Muscle of back (tissue), 3 donors: ENCODE measurements at regions not wholly inside any gene's neighbourhood (a gene's known extent, or its start where the extent isn't known, plus 50 kb on each side); places are given as distances from the start of the nearest gene placed in this dataset.

ENCODE experiments used
- DNase-seq, 3 donors: peaks; one replicate each; pipeline versions ENCODE4 v3.0.0 to v3.0.0-alpha.2; 2013

DNA sequence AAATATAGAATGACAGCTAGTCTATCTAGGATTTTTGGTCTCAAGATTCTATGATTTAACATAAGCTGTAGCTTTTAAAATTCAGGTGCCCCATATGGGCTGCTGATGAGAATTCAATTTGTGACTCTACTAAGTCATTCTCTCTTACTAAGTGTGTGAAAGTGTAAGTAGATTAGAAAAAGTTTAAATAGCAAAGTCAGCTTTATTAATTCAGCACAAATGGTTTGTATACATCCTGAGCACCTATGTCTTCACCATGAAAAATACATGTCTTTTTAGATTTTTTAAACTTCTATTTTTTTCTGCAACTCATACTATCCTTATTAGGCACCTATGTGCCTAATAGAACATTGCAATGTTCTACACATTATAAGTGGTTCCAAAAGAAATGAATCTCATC, 157.1 kb downstream of the METTL4 start:
- no peak for DNase-seq

DNA sequence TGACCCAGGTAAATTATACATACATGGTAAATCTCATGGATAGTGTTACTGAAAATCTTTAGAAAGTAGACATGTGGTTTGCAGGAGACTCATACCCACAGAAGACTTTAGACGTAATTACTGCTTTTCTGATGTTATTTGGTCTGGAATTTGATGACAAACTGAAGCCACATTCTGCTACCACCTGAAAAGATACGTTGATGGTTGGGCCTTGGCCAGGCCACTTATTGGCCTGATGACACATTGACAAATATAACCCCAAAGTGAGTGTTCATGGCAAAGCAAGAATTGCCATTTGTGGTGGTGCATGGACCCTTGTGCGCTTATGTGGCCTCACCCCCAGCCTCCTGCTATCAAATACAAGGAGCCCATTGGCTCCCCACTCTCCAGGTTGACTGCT, 155.6 kb downstream of the METTL4 start:
- no peak for DNase-seq

DNA sequence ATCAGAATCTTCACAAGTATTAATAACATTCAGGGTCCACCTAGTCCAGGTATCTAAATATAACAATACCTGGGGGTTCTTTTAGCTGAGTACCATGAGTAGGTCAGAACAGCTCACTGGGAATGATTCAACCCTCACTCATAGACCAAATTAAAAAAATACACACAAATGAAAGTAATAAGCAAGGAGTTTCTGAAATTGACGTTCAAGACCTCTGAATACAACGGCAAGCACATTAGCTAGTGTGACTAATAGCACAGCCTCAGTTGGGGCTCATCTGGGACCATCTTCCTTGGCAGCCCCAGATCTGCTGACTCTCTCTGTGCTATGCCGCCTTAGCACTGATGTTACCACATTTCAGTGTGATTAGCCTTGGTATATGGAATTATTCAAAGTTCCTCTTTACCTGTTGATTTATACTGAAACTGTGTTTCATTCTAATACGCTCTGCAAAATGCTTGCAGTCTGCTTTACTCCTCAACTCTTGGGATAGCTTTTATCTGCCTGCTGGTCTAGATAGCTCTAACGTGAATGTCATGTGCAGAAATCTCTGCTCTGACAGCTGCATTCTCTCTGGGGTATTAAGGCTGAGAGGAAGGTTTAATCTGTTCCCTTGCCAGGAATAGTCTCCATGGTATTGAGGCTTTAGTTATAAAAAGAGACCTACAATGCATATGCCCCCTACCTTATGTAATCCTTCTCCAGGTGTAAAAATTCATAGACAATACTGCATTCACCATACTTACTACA, 153.3 kb downstream of the METTL4 start:
- peak in 1 of 3 donors; percentile 50 for DNase-seq

DNA sequence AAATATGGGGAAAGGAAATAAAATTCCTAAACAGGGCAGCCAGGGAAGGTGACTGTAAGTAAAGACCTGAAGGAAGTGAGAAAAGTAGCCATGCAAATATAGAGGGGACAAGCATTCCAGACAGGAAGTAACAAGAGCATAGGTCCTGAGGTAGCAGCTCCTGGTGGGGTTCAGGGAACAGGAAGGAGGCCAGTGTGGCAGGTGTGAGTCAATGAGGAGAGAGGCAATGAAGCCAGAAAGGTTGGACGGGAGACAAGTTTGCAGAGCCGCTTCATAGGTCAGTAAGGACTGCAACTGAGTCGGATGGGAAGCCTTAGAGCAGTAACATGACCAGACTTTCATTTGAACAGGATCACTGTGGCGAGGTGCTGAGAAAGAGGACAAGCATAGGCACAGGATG, 150.9 kb downstream of the METTL4 start:
- no peak for DNase-seq

DNA sequence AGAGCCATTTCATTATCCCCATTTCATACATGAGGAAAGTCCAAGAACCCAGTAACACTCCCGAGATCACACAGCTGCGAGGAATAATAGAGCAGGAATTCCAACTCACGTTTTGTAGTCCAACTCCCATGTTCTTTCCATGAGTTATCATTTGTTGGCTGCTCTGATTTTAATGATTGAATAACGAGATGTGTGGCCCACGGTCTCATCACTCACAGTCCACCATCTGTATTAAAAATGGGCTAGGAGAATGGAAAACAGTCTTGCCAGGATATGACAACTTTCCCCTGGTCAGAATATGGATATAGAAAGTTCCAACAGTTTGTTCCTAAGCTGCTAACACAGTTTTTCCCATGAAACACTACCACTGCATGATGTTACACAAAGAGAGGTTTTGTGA, 147.5 kb downstream of the METTL4 start:
- DNase-seq: peak; percentile 66 to 91 (median 85)

DNA sequence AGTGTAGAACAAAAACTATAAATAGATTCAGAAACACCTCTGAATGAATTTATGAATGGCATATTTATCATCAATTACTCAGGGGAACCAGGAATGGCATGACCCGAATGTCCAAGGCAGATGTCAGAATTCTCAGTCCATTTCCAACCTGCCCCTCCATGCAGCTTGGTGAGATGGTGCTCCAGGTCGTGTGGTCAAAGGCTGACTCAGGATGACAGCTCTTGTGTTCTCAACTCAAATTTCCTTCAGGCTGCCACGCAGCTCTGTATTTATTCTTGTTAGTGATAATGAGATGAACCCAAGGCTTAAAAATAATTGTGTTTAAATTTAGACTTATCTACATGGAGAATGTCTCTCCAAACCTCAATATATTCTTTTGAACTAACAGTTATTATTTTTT, 146.9 kb downstream of the METTL4 start:
- DNase-seq: no peak

DNA sequence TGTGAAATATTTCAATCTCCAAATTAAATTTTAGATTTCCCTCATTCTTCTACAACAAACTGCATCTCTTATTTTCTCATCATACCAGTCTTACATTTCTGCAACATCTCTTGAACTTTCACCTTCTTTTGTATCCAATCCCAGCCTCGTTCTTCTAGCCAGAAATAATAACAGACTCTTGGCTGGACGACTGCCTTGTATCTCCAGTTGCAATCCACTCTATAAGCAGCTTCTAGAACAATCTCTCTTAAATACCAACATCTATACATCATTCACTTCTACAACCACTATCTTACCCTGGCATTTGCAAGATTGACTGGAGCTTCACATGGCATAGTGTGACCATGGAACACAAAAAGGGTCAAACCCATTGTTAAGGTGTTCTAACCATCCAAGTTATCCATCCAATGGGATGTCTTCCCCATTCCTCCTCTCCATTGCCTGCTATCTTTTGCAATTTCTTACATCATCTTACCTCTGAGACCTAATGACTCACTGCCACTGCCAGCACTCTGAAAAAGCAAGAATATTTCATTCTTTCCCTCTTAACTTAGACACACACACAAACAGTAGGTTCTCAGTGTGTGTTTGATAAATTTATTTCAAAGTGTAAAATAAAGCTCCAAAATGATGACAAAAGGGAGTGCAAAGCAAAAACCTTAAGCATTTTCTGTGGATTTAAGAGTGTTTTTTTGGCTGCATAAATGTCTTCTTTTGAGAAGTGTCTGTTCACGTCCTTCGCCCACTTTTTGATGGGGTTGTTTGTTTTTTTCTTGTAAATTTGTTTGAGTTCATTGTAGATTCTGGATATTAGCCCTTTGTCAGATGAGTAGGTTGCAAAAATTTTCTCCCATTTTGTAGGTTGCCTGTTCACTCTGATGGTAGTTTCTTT, 145.6 kb downstream of the METTL4 start:
- no peak for DNase-seq

DNA sequence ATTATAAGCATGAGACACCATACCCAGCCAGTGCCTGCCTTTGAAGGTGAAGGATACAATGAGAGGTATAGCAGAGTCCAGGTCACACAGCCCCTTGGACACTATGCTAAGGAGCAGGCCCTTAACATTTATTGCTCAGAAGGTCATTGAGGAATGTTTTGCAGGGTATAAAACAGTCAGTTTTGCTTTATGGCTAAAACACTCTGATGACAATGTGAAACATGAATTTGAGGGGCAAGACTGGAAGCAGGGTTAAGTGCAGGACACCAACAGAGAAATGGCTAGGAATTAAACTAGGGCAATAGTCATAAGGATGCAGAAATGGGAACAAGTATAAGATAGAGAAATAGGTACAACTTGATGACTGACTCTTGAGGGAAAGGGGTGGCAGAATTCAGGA, 141.1 kb downstream of the METTL4 start:
- no peak for DNase-seq

DNA sequence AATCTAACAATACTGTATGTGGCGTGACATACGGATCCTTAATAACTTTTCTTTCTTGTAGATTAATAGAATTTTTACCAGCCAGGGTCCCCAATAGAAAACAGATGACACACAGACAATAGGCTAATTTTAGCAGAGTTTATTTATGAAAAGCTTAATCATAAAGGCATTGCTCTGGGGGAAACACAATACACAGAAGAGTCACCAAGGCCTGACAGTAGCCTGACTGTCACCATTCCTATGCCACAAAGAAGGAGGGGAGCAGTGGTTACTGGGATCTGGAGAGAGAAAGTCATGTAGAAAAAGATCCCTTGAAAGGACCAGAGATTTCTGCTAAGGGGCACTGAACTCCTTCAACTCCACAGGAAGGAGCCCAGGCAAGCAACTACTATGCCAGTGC, 139.5 kb downstream of the METTL4 start:
- no peak for DNase-seq

DNA sequence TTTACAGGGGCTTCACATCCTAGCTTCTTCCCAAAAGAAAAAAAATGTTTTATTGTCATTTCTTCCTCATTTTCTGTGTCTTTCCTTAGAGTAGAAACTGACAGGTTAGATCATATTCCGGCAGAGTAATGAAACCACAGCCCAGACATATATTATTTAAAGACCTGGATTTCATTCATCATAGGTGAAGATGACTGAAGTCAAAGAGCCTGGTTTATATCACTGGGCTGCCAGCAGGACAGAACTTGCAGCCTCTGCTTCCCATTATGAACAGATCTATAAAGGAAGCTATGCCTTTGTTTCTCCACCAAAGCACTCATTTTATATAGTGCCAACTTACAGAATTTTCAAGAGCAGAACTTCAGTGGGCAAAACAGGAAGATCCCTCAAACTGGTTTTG, 137.9 kb downstream of the METTL4 start:
- no peak for DNase-seq

DNA sequence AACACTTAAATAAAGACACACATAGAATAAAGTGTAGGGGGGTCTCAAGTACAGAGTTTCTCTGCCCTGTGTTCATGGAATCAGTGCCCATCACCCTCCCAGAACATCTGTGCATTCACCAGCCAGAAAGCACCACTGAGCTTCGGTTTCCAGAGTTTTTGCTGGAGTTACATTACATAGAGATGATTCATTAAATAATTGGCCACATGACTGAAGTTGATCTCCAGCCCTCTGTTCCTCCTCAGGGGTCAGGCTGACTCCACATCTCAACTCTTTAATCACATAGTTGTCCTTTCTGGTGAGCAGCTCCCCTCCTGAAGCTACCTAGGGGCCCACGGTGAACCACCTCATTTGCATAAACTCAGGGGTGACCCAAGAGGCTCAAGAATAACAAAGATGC, 129.8 kb downstream of the METTL4 start:
- DNase-seq: no peak

DNA sequence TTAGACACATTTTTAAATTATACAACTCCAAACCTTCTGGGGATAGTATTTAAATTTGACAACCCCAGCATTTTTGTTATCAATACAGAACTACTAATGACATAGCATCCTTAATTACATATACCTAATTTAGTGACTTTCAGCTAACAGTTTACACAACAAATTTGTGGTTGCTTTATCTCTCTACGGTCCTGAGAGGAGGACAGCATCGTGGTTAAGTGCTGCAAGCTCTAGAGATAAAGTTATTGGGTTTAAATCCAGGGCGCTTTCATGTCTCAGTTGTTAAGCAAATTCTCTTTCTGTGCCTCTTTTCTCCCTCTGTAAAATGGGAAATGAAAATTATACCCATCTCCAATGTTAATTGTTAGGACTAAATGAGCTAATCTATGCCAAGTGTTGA, 129.3 kb downstream of the METTL4 start:
- no peak for DNase-seq

DNA sequence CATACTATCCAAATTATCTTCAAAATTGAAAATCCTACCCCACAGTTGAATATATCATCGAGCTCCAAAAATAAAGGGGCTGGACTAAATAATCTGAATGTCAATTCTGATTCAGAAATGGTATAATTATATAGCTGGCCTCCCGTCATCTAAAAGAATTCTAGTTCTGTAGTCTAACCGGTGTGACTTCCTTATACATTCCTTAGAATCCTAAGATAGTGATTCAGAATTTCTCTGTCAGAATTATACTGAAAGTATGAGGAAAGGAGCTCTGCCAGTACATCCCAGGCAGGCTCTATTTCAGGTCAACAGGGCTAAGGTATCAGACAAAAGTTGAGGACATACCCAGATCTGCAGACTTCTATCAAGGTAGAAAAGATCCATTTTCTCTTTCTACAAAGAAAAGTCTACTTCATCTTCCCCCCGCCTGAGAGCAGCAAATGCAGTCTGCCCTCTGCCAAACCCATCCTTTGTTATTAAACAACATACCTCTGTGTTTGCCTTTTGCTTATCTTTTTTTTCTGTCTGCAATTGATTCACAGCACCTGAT, 128.5 kb downstream of the METTL4 start:
- DNase-seq: no peak

DNA sequence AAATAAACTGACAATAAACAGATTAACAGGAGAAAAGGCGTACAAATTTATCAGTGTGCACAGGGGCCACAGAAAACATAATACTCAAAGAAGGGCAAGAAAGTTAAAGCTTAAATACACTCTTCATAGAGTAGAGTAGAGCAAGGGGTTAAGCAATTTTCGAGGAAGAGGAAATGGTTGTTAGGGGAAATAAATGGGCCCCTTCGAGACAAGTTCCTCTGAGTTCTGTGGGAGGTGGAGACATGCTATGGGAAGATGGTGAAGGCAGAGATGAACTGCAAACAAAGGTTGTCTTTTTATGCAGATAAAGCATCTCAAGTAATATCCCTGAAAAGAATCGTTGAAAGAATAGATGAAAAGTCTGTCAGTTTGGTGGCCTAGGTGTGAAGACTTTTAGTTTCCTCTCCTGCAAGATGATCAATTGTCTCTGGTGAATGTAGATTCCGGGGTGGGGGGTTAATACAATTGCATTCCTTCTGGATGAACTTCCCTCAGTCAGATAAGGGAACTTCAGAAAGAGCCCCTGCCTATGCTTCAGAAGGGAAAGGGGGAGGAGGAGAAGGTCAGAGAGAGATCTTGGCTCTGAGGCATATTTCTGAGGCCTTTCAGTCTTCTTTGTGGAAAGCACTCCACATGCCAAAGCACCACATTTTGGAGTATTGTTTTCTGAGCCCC, 127.0 kb downstream of the METTL4 start:
- no peak for DNase-seq

DNA sequence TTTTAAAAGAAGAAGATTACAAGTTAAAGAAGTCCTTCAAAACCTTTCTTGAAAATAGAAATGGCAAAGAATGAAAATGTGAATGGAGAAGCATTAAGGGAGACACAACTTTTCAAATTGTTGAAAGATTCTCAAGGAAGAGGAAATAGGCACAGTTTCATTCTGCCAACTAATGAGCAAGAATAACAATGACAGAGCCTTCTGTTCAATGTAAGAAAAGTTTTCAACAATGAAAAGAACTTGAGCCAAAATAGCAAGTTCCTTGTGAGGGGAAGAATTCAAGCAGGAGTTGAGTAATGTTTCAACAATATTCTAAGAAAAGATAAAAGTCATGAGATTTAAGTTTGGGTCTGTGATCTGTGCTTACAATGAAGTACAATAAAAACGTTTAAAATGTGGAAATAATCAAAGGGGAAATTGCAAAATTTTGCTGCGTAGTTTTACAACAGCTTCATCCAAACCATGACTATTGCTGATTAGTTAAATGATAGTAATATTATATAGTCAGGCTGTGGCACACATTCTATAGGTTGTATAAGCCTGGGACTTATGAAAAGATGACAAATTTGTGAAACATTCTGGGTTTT, 122.6 kb downstream of the METTL4 start:
- no peak for DNase-seq

DNA sequence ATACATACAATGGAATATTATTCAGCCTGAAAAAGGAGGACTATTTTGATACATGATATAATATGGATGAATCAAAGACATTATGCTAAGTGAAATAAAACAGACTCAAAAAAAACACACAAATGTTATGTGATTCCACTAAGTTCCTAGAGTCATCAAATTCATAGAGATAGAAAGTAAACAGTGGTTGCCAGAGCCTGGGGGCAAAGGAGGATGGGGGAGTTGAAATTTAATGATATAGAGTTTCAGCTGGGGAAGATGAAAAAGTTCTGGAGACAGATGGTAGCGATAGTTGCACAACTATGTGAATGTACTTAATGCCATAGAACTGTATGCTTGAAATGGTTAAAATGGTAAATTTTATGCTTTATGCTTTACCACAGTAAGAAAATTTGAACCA, 119.7 kb downstream of the METTL4 start:
- no peak for DNase-seq

DNA sequence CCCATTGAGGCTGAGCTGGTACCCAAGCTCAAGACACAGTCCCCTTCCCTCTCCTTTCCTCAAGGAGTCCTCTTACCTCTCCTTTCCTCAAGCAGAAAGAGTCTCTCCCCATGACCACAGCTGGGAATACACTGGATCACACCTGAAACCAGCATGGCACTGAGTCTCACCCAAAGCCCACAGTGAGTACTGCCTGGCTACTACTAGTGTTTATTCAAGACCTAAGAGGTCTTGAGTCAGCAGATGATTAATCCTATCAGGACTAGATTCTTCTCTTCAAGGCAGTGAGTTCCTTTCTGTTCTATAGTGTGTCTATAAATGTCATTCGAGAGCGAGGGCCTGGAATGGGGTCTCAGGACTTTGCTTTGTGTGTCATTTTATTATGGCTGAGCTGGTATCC, 111.4 kb downstream of the METTL4 start:
- no peak for DNase-seq

DNA sequence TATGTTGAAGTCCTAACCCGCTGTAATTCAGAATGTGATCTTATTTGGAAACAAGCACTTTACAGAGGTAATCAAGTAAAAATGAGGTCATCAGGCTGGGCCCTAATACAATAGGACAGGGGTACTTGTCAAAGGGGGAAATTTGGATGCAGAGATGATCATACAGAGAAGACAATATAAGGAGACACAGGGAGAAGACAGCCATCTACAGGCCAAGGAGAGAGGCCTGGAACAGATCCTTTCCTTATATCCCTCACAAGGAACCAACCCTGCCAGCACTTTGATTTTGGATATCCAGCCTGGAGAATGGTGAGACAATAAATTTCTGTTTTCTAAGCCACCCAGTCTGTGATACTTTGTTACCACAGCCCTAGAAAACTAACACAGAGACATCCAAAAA, 104.3 kb downstream of the METTL4 start:
- no peak for DNase-seq

DNA sequence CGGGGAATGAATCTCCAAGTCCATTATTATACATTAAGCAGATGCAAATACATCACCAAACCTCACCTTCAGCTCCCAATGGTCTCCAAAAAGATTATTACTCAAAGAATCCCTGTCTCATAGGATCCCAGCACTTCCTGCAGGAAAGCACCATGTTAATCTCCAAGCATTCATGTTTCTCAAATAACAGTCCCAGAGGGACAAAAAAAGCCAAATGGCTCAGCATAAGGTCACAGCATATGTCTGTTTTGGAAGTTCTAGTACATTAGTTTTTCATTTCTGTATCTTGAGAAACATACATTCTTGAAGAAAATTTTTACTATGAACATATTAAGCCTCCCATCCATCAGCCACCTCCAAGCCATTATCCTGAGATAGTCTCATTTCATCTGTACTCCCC, 103.3 kb downstream of the METTL4 start:
- peak in 1 of 3 donors; percentile 38 for DNase-seq

DNA sequence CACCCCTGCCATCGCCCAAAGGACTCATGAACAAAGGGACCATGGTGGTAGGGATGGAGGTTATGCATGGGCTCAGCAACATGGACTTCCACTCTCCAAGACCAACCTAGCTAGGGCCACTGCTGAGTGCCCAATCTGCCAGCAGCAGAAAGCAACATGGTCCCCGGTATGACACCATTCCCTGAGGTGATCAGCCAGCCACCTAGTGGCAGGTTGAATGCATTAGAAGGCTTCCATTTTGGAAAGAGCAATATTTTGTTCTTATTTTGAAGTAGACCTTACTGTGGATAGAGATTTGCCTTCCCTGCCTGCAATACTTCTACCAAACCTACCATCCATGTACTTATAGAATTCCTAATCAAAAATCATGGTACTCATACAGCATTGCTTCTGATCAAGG, 99.8 kb downstream of the METTL4 start:
- DNase-seq: no peak

DNA sequence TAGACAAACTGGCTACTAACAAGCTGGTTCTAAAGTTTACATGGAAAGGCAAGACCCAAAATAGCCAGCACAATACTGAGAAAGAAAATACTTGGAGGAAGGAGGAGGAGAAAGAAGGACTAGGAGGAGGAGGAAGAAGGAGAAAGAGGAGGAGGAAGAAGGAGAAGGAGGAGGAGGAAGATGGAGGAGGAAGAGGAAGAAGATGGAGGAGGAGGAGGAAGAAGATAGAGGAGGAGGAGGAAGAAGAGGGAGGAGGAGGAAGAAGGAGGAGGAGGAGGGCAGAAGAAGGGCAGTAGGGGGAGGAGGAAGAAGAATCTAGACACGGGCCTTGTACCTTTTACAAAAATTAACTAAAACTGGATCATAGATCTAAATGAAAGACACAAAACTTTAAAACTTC, 92.6 kb downstream of the METTL4 start:
- DNase-seq: no peak

DNA sequence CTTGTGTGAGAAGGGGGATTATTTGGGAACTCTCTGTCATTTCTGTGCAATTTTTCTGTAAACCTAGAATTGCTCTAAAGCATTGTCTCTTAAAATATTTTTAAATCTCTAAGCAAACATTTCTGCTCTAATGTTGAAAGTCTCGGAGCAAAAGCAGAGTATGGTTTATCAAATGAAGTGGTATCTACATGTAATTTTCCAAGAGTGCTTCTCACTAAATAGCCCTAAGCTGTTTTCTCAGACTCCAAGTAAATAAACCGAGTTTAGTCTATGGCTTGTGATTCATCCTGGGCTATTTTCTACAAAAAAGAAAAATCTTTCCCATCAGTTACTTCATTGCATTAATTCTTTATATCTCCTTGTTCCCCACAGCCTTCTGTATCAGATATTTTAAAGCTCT, 90.8 kb downstream of the METTL4 start:
- no peak for DNase-seq
